Lower leg skin (tissue), 4 donors: ENCODE measurements at regions not wholly inside any gene's neighbourhood (a gene's known extent, or its start where the extent isn't known, plus 50 kb on each side); places are given as distances from the start of the nearest gene placed in this dataset.

Experiments used
- DNase-seq, 2 donors: peaks; one replicate each; pipeline ENCODE4 v3.0.0-alpha.2; 2019; ENCODE audit warnings: low spot score in 2 of 2
- H3K4me3 ChIP-seq: fragments of 200-600 bp; sonication (generic); 2 replicates; pipeline ENCODE4 v1.5.1; 2017; ENCODE audit warnings: mild to moderate bottlenecking, low read depth; ENCODE audit not compliant: poor library complexity, severe bottlenecking
- POLR2A ChIP-seq, 2 donors: fragments of 450-650 bp; IDR thresholded peaks; one replicate each; pipeline ENCODE4 v1.6.1; 2016 to 2017; ENCODE audit warnings: antibody characterized with exemption in 2 of 2, mild to moderate bottlenecking in 1 of 2, moderate library complexity in 1 of 2
- WGBS, 2 donors: methylation state at CpG; one replicate each; pipeline ENCODE4 v1.1.5; 2018; 5-methylcytosine and 5-hydroxymethylcytosine counted together
- intact Hi-C: fragments of 100-400 bp; cut with DNase I; formaldehyde crosslinking; loops from one replicate; pipeline ENCODE4 v1.15.0; 2023; ENCODE audit warnings: low total_unique reads
- TF ChIP-seq, protein P1 (sequence below), 3 donors: fragments of 450-650 bp; IDR thresholded peaks; one replicate each; pipeline ENCODE4 v1.5.1; 2016; ENCODE audit warnings: antibody characterized with exemption in 3 of 3, mild to moderate bottlenecking in 3 of 3, moderate library complexity in 2 of 3

DNA sequence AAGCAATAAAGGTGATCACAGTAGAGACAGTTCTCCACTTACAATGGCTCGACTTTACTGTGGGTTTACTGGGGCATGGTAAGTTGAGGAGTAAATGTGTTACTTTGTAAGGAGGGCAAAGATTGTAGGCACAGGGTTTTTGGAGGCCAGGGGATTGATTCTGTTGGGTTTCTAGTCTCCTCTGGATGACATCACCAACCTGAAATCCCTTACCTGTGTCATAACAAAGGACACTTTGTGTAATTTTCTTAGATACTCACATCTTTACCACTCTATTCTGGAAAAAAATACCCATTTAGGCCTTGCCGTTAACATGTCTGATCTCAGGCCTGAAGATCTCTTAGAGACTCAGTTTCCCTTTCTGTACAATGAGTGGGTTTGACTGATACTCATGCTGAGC is 161.7 kb downstream of the GLI2 start:
- DNase-seq = no peak
- intact Hi-C loops = no loop called here
- TF ChIP-seq POLR2A (IDR thresholded peaks at IDR 0.05) = no peak
- TF ChIP-seq, protein P1, sequence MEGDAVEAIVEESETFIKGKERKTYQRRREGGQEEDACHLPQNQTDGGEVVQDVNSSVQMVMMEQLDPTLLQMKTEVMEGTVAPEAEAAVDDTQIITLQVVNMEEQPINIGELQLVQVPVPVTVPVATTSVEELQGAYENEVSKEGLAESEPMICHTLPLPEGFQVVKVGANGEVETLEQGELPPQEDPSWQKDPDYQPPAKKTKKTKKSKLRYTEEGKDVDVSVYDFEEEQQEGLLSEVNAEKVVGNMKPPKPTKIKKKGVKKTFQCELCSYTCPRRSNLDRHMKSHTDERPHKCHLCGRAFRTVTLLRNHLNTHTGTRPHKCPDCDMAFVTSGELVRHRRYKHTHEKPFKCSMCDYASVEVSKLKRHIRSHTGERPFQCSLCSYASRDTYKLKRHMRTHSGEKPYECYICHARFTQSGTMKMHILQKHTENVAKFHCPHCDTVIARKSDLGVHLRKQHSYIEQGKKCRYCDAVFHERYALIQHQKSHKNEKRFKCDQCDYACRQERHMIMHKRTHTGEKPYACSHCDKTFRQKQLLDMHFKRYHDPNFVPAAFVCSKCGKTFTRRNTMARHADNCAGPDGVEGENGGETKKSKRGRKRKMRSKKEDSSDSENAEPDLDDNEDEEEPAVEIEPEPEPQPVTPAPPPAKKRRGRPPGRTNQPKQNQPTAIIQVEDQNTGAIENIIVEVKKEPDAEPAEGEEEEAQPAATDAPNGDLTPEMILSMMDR (IDR thresholded peaks at IDR 0.05) = no peak
- 82 to 84% methylated on average over 2 of the region's 2 CpGs for WGBS, 2 donors
- no peak overlapping the region for H3K4me3 ChIP-seq

DNA sequence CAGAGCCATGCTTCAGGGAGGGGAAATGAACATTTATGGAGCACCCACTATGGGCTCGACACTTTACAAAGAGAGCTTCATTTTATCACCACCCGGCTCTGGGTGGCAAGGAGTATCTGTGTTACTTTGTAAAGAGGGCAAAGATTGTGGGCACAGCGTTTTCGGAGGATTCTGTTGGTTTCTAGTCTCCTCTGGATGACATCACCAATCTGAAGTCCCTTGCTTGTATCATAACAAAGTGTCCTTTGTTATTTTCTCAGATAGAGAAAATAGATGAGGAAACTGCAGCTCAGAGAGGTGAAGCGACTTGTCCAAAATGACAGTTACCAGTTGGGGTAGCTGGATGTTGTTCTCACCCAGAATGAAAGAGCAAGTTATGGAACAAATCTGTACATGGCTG is 162.8 kb downstream of the GLI2 start:
- 88 to 89% methylated on average over 5 of the region's 5 CpGs for WGBS, 2 donors
- no peak for DNase-seq
- intact Hi-C loops = no loop called here
- no peak overlapping the region for H3K4me3 ChIP-seq
- TF ChIP-seq, protein P1 (IDR thresholded peaks at IDR 0.05) = no peak
- TF ChIP-seq POLR2A (IDR thresholded peaks at IDR 0.05) = no peak

DNA sequence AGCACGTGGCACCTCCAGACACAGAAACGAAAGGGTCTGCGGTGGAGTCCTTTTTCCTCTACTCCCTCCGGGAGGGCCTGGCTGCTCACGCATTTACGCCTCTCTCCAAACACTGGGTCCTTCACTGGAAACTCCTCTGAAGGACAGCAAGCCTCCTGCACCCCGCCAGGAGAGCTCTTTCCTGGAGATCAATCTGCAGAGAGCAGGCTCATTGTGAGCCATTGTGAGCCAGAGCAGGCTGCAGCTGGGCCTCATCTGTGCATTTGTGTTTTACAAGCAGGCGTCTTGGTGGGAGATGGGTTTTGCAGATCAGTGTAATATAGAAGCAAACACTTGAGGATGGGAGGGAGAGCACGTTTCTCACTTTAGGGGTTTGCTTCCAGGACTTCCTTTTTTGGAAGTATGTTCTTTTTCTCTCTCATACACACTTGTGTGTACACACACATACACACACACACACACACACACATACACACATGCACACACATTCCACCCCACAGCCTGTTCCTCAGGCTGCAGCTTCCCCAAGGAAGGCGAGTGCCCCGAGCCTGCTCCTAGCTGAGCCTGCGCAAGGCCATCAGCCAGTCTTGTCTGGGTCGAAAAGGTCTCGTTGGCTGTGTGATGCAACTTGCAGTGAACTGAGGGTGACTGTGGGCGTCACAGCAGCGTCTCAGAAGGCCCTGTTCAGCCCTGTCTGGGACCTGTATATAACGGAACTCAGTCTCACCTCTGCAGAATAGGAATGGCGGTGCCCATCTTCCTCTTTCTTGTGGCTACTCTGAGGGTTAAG is 163.5 kb downstream of the GLI2 start:
- no peak for DNase-seq
- no peak overlapping the region for H3K4me3 ChIP-seq
- 75 to 80% methylated on average over 18 of the region's 18 CpGs for WGBS, 2 donors
- TF ChIP-seq, protein P1 (IDR thresholded peaks at IDR 0.05) = no peak
- TF ChIP-seq POLR2A (IDR thresholded peaks at IDR 0.05) = no peak
- intact Hi-C loops = no loop called here

DNA sequence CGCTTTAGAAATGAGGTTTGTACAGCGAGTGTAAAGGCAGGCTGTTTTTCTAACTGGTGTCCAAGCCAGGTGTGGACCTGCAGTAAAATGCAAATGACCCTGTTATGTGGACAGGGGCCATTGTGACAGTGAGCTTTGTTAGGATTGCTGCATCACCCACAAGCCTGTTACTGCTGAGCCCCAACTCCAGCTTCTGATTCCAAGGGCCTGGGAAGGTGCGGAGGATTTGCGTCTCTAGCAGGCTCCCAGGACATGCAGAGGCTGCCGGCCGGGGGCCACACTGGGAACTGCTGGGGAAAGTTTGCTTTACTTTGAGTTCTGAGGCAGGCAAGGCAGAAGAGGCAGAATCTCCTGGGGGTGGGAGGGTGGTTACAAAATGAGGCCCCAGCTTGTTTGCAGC is 164.1 kb downstream of the GLI2 start:
- intact Hi-C loops = no loop called here
- WGBS, 2 donors = 84 to 96% methylated on average over 6 of the region's 6 CpGs
- TF ChIP-seq, protein P1 (IDR thresholded peaks at IDR 0.05) = no peak
- TF ChIP-seq POLR2A (IDR thresholded peaks at IDR 0.05) = no peak
- DNase-seq = no peak
- no peak overlapping the region for H3K4me3 ChIP-seq

DNA sequence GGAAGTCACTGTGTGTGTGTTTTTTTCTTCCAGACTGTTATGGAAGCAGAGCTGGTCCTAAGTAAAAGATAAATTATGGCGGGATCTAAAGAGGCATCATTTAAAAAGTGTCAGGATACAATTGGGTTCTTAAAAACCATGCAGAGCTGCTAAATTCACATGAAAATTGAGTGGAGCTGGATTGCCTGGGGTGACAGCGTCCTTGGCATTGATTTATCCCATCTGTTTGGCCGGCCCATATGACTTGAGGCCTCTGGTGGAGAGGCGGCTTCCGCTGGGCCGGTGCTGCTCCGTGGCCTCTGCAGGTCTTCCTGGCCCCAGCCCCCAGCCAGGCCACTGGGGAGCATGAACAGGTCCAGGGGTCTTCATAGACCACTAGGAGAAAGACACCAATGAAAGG is 165.5 kb downstream of the GLI2 start:
- intact Hi-C loops = no loop called here
- 63 to 75% methylated on average over 7 of the region's 7 CpGs for WGBS, 2 donors
- no peak for DNase-seq
- no peak overlapping the region for H3K4me3 ChIP-seq
- no peak for TF ChIP-seq POLR2A (IDR thresholded peaks at IDR 0.05)

DNA sequence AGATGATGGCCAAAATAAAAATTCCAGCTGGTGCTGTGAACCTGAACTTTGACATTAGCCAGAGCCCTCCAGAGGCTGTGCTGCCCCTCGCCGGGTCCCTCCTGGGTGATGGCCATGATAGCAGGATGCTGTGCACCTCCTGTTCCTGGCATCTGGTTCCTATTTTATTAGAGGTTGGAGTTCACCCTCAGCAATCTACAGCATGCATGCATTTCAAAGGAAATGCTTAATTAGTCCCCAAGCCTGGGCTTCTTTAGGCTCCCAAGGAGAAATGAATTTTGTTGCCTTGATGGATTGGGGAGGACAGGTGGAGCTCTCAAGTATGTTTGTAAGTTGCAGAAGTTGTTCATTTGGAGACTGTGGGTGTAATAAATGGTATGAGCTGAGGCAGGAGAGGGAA is 166.9 kb downstream of the GLI2 start:
- TF ChIP-seq, protein P1 (IDR thresholded peaks at IDR 0.05) = no peak
- no peak for TF ChIP-seq POLR2A (IDR thresholded peaks at IDR 0.05)
- intact Hi-C loops = no loop called here
- H3K4me3 ChIP-seq = no peak overlapping the region
- no peak for DNase-seq
- 59 to 74% methylated on average over 2 of the region's 2 CpGs for WGBS, 2 donors
